Right ventricle myocardium inferior (tissue), 1 donor: ENCODE measurements at regions not wholly inside any gene's neighbourhood (a gene's known extent, or its start where the extent isn't known, plus 50 kb on each side); places are given as distances from the start of the nearest gene placed in this dataset.
"Not testable (repeated sequence)": the region's sequence is repeated elsewhere in the genome, so short reads cannot be mapped to it uniquely, and the experiment has no call there.

Source experiments
- ATAC-seq: fragments of 200-7000 bp; cut with Tn5 transposase; one replicate; pipeline ENCODE4 v1.9.1; 2020; ENCODE audit warnings: mild to moderate bottlenecking, moderate library complexity
- DNase-seq: peaks from one replicate; pipeline ENCODE4 v3.0.0; 2021; ENCODE audit errors: missing footprints
- intact Hi-C: fragments of 100-400 bp; cut with DNase I; formaldehyde crosslinking; loops from one replicate; pipeline ENCODE4 v1.11.0; 2022
- donor health status: DM: no; HTN: yes; CAD: no; lungs with severe emphysema.

- ATAC-seq, intact Hi-C loops, DNase-seq: not testable (repeated sequence)
These were observed 180.5 kb upstream of the OSBPL11 start for GRCh38 chr3:125775606-125776294.

- intact Hi-C loops, DNase-seq, ATAC-seq: not testable (repeated sequence)
These were observed 184.0 kb upstream of the OSBPL11 start for GRCh38 chr3:125779276-125779675.

DNA sequence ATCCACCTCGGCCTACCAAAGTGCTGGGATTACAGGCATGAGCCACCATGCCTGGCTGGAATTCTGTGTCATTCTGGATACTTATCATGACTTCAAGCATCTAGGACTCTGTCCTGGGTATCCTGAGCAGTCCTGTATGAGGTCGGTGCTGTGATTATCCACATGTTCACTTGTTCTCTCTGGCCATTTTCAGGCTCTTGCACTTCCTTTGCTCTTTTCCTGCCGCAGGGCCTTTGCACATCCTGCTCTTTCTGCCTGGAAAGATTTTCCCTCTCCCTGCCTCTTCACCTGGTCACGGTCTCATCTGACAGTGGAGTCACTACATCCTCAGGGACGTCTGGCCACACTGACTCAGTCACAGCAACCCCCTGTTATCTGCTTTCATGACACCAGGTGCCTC is 184.6 kb upstream of the OSBPL11 start:
- intact Hi-C loops, ATAC-seq, DNase-seq: not testable (repeated sequence)

DNA sequence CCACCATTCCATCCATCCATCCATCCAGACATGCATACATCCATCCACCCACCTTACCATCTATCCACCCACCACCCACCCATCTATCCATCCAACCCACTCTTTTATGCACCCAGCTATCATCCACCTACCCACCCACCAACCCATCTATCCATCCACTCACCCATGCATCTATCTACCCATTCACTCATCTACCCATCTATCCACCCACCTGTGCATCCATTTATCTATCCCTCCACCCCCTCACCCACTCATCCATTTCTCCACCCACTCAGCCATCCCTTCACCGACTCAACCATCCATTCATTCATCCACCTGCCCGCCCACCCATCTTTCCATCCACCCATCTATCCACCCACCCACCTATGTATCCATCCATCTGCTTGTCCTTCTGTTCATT is 186.4 kb upstream of the OSBPL11 start:
- ATAC-seq, DNase-seq, intact Hi-C loops: not testable (repeated sequence)

- ATAC-seq, DNase-seq, intact Hi-C loops: not testable (repeated sequence)
These were observed 178.7 kb upstream of the ROPN1B start for GRCh38 chr3:125790312-125790711.

DNA sequence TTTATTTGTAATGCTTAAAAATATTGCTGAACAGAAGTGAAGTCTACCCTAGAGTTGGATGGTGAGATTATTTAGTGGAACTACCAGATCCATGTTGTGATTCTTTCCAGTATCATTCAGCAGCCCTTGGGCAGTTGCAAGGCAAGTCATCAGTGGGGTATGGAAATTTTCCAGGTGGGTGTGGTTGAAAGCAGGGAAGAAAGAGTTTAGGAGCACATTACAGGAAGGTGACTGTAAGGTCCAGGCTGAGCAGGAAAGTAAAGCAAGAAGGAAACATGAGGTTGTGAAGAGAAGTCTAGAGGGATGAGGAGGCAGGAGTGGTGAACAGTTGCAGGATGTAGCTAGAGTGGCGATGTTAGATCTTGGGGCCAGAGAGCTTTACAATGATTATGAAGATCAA is 178.0 kb upstream of the ROPN1B start:
- ATAC-seq, DNase-seq, intact Hi-C loops: not testable (repeated sequence)

GRCh38 chr3:125810010-125810409 is 159.0 kb upstream of the ROPN1B start:
- DNase-seq, intact Hi-C loops, ATAC-seq: not testable (repeated sequence)

- intact Hi-C loops, DNase-seq, ATAC-seq: not testable (repeated sequence)
These were observed 146.8 kb upstream of the ROPN1B start for GRCh38 chr3:125822175-125822574.

DNA sequence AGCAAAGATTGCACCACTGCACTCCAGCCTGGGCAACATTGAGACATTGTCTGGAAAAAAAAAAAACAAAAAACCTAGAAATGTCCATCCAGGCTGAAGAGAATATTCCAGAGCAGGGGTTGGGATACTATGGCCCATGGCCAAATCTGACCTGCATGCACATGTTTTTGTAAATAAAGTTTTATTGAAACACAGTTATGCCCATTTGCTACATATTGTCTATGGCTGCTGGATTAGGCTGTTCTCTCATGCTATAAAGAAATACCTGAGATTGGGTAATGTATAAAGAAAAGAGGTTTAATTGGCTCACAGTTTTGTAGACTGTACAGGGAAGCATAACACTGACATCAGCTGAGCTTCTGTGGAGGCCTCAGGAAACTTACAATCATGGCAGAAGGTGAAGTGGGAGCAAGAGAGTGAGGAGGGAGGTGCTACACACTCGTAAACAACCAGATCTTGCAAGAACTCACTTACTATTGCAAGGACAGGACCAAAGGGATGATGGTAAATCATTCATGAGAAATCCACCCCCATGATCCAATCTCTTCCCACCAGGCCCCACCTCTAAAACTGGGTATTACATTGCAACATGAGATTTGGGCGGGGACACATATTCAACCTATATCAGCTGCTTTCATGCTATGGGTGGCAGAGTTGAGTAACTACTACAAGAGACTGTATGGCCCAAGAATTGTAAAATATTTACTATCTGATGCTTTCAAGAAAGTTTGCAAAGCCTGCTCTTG is 137.8 kb upstream of the ROPN1B start:
- ATAC-seq, intact Hi-C loops, DNase-seq: not testable (repeated sequence)

DNA sequence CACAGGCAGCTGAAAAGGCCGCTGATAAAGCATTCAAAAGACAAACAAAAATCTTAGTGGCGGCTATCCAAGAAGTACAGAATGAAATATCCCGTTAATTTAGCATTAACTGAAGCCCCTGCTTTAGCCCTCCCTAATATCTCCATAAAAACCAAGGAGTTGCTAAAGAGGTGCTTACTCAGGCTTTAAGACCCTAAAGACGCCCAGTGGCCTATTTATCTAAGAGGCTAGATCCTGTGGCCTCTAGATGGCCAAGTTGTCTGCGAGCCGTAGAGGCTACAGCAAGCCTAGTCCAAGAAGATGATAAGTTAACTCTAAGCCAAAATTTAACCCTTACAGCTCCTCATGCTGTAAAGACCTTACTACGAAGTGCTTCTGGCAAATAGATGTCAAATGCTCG is 133.4 kb upstream of the ROPN1B start:
- DNase-seq, ATAC-seq, intact Hi-C loops: not testable (repeated sequence)

DNA sequence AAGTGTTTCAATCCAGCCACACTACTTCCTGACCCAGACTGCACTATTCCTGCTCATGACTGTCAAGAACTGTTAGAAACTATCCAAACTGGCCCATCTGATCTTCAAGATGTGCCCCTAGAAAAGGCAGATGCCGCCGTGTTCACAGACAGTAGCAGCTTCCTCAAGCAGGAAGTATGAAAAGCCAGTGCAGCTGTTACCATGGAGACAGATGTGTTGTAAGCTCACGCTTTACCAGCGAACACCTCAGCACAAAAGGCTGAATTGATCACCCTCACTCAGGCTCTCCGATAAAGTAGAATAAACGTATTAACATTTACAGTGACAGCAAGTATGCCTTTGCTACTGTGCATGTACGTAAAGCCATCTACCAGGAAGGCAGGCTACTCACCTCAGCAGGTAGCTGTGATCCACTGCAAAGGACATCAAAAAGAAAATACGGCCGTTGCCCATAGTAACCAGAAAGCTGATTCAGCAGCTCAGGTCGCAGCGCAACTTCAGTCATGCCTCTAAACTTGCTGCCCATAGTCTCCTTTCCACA is 132.9 kb upstream of the ROPN1B start:
- intact Hi-C loops, ATAC-seq, DNase-seq: not testable (repeated sequence)

- intact Hi-C loops, DNase-seq, ATAC-seq: not testable (repeated sequence)
These were observed 132.2 kb upstream of the ROPN1B start for GRCh38 chr3:125836786-125837185.

- intact Hi-C loops, DNase-seq, ATAC-seq: not testable (repeated sequence)
These were observed 130.1 kb upstream of the ROPN1B start for GRCh38 chr3:125838857-125839256.

DNA sequence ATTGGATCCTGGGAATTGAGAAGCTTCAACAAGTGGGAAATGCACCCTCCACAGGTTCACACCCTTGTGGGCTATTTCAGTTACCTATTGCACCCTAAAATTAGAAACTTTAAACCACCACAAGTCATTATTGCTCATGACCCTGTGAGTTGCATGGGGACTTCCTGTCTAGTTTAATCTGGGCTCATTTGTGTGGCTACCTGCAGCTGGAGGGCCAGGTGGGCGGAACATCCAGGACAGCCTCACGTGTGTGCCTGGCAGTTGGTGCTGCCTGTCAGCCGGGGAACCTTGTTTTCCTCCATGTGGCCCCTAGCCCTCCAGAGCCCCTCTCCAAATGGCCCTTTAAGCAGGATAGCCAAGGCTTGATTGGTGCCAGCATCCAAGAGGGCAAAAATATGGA is 128.5 kb upstream of the ROPN1B start:
- intact Hi-C loops, DNase-seq, ATAC-seq: not testable (repeated sequence)

DNA sequence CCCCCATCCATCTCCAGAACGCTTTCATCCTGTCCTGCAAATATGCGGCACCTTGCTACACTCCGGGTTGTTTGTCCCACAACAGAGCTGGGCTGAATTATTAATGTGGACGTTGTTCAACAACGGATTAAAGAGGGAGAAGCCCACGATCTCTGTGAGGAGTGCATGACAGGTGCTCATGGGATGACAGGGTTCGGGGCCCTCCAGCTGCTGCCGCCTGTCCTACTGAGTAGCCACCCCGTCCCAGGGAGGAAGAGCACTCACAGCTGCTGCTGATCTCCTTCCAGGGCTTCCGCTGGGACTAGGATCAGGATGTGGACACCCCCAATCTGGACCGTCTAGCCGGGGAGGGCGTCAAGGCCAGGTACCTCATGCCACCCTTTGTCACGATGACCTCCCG is 121.0 kb upstream of the ROPN1B start:
- intact Hi-C loops, ATAC-seq, DNase-seq: not testable (repeated sequence)

DNA sequence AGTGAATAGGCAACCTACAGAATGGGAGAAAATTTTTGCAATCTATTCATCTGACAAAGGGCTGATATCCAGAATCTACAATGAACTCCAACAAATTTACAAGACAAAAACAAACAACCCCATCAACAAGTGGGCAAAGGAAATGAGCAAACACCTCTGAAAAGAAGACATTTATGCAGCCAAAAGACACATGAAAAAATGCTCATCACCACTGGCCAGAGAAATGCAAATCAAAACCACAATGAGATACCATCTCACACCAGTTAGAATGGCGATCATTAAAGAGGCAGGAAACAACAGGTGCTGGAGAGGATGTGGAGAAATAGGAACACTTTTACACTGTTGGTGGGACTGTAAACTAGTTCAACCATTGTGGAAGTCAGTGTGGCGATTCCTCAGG is 114.0 kb upstream of the ROPN1B start:
- DNase-seq, intact Hi-C loops, ATAC-seq: not testable (repeated sequence)

DNA sequence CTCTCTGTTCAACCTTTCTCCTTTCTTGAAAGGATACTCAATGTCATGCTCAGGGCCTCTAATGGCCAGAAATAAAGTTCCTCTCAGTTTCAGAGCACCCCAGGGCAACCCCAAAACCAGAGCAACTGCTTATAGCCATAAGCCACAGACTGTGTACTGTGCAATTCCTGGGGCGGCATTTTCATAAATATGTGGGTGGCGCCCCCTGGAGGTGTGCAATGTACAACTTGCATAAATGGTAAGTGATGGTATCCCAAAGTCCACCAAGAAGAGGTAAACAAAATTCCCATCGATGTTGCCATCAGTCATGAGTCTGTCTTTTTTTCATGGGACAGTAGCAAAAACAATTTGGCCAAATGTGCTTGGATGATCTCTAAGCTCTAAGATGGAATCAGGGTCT is 108.4 kb upstream of the ROPN1B start:
- DNase-seq, intact Hi-C loops, ATAC-seq: not testable (repeated sequence)

- DNase-seq, intact Hi-C loops, ATAC-seq: not testable (repeated sequence)
These were observed 106.1 kb upstream of the ROPN1B start for GRCh38 chr3:125862841-125863254.

DNA sequence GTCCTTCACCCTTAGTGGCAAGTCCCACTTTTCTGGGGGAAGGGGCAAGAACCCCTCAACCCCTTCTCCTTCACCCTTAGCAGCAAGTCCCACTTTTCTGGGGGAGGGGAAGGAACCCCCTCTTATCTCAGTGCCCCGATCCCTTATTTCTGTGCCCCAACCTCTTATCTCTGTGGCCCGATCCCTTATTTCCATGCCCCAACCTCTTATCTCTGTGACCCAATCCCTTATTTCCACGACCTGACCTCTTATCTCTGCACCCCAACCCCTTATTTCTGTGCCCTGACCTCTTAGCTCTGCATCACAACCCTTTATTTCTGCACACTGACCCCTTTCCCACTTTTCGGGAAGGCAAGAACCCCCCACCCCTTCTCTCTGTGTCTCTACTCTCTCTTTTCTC is 104.4 kb upstream of the ROPN1B start:
- ATAC-seq, DNase-seq, intact Hi-C loops: not testable (repeated sequence)
